Loucy (cell line): ENCODE measurements at regions not wholly inside any gene's neighbourhood (a gene's known extent, or its start where the extent isn't known, plus 50 kb on each side); places are given as distances from the start of the nearest gene placed in this dataset.

Experiments
- EZH2phosphoT487 ChIP-seq: fragments of 200-600 bp; IDR thresholded peaks from 2 replicates; pipeline ENCODE4 v1.6.1; 2018; ENCODE audit warnings: antibody characterized with exemption, mild to moderate bottlenecking, moderate library complexity, borderline replicate concordance
- TF ChIP-seq, protein P1 (sequence below): fragments of 200-600 bp; sonication (generic); conservative IDR thresholded peaks from 2 replicates; pipeline ENCODE4 v1.5.1; 2014; ENCODE audit warnings: mild to moderate bottlenecking, antibody characterized with exemption, low read length

DNA sequence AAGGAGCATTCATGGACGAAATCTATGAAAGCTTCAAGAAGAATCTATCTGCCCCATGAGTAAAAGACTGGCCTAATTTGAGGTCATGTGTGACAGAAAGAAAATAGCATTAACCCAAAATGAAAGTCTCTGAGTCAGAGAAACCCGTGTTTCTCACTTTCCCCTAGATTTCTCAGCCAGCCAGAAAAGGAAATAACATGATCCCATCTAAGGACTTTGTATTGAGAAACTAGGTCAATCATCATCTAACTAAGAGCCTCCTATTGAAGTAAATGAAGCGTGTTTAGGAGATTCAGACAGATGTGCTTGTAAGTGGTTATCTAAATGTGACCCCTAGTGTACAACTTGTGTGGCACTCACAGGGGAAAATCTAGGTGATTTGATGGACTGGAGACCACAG, 77.3 kb upstream of the ZNF366 start:
- TF ChIP-seq, protein P1, sequence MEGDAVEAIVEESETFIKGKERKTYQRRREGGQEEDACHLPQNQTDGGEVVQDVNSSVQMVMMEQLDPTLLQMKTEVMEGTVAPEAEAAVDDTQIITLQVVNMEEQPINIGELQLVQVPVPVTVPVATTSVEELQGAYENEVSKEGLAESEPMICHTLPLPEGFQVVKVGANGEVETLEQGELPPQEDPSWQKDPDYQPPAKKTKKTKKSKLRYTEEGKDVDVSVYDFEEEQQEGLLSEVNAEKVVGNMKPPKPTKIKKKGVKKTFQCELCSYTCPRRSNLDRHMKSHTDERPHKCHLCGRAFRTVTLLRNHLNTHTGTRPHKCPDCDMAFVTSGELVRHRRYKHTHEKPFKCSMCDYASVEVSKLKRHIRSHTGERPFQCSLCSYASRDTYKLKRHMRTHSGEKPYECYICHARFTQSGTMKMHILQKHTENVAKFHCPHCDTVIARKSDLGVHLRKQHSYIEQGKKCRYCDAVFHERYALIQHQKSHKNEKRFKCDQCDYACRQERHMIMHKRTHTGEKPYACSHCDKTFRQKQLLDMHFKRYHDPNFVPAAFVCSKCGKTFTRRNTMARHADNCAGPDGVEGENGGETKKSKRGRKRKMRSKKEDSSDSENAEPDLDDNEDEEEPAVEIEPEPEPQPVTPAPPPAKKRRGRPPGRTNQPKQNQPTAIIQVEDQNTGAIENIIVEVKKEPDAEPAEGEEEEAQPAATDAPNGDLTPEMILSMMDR: no peak
- no peak for TF ChIP-seq EZH2phosphoT487
